ENCODE measurements at regions not wholly inside any gene's neighbourhood (a gene's known extent, or its start where the extent isn't known, plus 50 kb on each side); places are given as distances from the start of the nearest gene placed in this dataset.

GRCh38 chr18:10018289-10018688, 104.5 kb downstream of the VAPA start:
- TF ChIP-seq YY1 (IDR thresholded peaks at IDR 0.05; ENCODE audit: extremely low read depth, insufficient replicate concordance, low read depth, low read length) (no peak), POLR2A (IDR thresholded peaks at IDR 0.05; ENCODE audit: borderline replicate concordance, extremely low read depth, insufficient read depth, insufficient read length) (no peak), CTCF (IDR thresholded peaks at IDR 0.05 in 2 of 3, conservative IDR thresholded peaks at IDR 0.05 in 1 of 3; ENCODE audit: borderline replicate concordance in 1 of 3, insufficient read depth in 1 of 3, low read depth in 2 of 3, low read length in 2 of 3) (no peak), EZH2 (IDR thresholded peaks at IDR 0.05) (no peak), ZNF274 (IDR thresholded peaks at IDR 0.05; ENCODE audit: low read depth, low read length) (no peak), REST (IDR thresholded peaks at IDR 0.05; ENCODE audit: low read depth) (no peak), POLR2AphosphoS5 (IDR thresholded peaks at IDR 0.05; ENCODE audit: low read depth, low read length) (no peak), JUND (IDR thresholded peaks at IDR 0.05) (no peak), SP1 (IDR thresholded peaks at IDR 0.05; ENCODE audit: low read depth) (no peak)

Data from HCT116 (cell line).